H1 (cell line): ENCODE measurements at regions not wholly inside any gene's neighbourhood (a gene's known extent, or its start where the extent isn't known, plus 50 kb on each side); places are given as distances from the start of the nearest gene placed in this dataset.

Source experiments
- BACH1 ChIP-seq: IDR thresholded peaks from 2 replicates; pipeline ENCODE4 v1.6.1; 2012; ENCODE audit warnings: low read length, improper control_type of control experiment
- CHD7 ChIP-seq: fragments of 300-600 bp; sonication (generic); IDR thresholded peaks from 2 replicates; pipeline ENCODE4 v1.7.1; 2012; ENCODE audit warnings: low read length, moderate library complexity, mild to moderate bottlenecking, inconsistent platforms; ENCODE audit not compliant: insufficient replicate concordance
- CTBP2 ChIP-seq: IDR thresholded peaks from 2 replicates; pipeline ENCODE4 v1.7.0; 2011; ENCODE audit warnings: borderline replicate concordance, mild to moderate bottlenecking, moderate library complexity, mixed read lengths, low read length; ENCODE audit not compliant: insufficient read depth, insufficient read length
- NANOG ChIP-seq: IDR thresholded peaks from 2 replicates; pipeline ENCODE4 v1.6.1; 2011; ENCODE audit warnings: low read length, low read depth, mild to moderate bottlenecking, inconsistent platforms; ENCODE audit not compliant: insufficient read depth, poor library complexity, severe bottlenecking
- POLR2A ChIP-seq, 2 experiments: IDR thresholded peaks; 1 replicate in 1 of 2; 2 replicates in 1 of 2; pipeline ENCODE4 v1.6.1; 2011; ENCODE audit warnings: low read depth in 2 of 2, low read length in 2 of 2, mild to moderate bottlenecking in 2 of 2; ENCODE audit errors: control extremely low read depth in 1 of 2
- SP1 ChIP-seq: IDR thresholded peaks from 2 replicates; pipeline ENCODE4 v1.6.1; 2011; ENCODE audit warnings: low read depth, low read length
- SRF ChIP-seq: IDR thresholded peaks from 2 replicates; pipeline ENCODE4 v1.6.1; 2011; ENCODE audit warnings: mild to moderate bottlenecking, low read depth, low read length, moderate library complexity
- YY1 ChIP-seq: IDR thresholded peaks from 2 replicates; pipeline ENCODE4 v1.6.1; 2011; ENCODE audit warnings: low read depth, mild to moderate bottlenecking, low read length
- TF ChIP-seq, protein P1 (sequence below): IDR thresholded peaks from 2 replicates; pipeline ENCODE4 v1.6.1; 2011; ENCODE audit warnings: low read length, improper control_type of control experiment

GRCh38 chr6:26205625-26206574, 118.7 kb downstream of the HFE start (continued):
- TF ChIP-seq CHD7 (no peak), YY1 (no peak), SRF (no peak), CTBP2 (no peak), BACH1 (no peak), SP1 (no peak), NANOG (no peak), POLR2A (IDR thresholded peaks at IDR 0.05; ENCODE audit: control extremely low read depth in 1 of 2, low read depth in 2 of 2, low read length in 2 of 2) (peak; percentile 94 to 100)
- TF ChIP-seq, protein P1, sequence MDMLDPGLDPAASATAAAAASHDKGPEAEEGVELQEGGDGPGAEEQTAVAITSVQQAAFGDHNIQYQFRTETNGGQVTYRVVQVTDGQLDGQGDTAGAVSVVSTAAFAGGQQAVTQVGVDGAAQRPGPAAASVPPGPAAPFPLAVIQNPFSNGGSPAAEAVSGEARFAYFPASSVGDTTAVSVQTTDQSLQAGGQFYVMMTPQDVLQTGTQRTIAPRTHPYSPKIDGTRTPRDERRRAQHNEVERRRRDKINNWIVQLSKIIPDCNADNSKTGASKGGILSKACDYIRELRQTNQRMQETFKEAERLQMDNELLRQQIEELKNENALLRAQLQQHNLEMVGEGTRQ: no peak
